ENCODE measurements at regions not wholly inside any gene's neighbourhood (a gene's known extent, or its start where the extent isn't known, plus 50 kb on each side); places are given as distances from the start of the nearest gene placed in this dataset.
"Not testable (repeated sequence)": the region's sequence is repeated elsewhere in the genome, so short reads cannot be mapped to it uniquely, and the experiment has no call there.

DNA sequence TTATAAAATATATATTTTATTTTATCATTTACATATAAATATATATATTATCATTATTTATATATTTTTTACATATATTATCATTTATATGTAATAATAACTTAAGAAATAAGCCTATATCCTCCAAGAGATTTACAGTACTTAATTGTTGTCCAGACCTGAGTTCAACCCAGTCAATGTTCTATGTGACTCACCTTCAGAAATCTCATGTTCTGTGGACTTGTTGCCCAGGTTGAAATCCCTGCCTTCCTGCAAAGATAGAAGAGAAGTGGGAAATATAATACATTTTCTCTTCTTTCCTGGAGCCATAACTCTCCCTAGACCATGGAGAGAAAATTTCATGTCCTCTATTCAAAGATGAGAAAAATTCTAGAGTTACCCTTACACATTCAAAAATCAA lies 247.3 kb downstream of the PARM1 start:
- peak in 1 of 3 experiments; percentile 16 for DNase-seq

DNA sequence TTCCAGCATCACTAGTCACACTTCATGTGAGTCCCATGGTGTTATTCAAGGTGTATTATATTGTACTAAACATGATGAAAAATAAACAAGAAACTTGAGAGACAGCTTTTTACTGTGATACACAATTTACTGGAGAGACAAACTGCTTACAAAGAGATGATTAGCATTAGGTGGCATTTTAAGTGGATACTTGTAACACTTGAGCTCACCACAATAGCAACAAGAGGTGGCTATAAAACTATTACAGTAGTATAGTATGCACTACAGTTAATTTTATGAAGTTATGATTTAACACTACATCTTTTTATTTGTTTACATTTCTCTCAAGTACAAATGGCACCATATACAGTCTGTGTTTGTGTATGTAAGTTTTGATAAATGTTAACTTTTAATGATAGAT lies 246.6 kb downstream of the PARM1 start:
- peak; percentile 10 to 82 (median 67) for DNase-seq

DNA sequence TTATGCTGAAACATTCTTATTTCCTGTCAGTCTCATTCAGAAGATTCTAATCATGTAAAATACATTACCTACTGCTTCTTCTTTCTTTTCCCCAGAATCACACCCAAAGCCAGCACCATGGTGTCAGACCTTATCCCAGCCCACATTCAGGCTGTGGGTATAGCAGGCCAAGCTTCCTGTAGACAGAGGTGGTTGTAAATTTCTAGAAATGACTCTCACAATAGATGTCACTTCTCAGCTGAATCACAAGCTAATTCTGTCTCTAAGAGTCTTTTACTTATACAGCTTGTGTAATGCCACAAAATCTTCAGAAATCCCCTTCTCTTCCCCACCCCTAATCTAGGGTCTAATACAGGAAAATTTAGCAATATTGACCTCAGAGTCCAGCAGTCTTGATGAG lies 239.6 kb downstream of the PARM1 start:
- DNase-seq: no peak

DNA sequence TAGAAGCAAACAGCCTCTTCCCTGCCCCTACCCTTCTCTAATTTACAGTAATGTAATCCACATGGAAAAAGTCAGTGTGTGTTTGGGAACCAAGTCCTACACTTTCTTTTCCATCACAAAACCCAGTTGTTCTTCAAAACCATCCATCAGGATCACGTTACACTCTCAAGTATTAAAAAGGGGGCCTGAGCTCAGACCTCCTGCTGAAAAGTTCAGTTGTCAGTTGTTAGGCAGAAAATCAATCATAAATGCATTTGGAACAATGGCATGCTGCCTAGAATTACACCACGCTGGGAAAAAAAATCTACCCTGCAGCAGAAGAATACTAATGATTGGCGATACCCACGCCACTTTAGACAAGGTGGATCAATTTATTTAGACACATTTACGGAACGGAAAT lies 236.5 kb downstream of the PARM1 start:
- DNase-seq: peak; percentile 53 to 86 (median 85)

DNA sequence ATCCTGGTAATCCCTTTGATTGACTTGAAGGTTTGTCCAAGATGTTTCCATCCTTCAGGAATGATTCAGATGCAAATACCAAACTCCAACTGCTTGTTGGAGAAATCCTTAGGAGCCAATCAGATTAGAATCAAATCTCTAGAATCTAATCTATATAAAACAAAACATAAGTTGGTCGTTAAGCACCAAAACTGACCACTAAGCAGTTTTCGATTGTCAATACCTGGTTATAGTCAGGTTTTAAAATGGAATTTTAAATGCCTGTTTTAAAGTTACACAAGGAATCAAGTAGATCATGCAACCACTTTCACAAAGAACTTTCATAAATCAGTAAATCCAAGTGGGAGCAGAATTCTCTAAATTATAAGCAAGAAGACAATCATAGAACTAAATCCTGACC lies 236.1 kb downstream of the PARM1 start:
- peak in 1 of 3 experiments; percentile 31 for DNase-seq

DNA sequence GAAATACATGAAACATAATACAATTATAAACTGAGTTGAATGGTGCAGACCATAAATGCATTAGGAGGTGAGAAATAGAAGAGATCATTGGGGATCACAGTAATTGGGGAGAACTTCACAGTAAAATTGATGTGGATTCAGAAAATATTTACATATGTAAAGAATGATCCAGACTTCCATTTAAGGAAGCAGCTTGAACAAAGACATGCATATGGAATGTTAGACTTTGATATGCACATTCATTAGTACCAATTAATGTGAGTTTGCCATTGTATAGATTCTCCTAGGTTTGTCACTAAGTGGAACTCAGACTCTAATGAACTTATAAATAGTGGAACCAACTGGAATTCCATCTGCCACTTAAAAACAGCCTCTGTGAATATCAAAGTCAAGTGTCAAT lies 235.6 kb downstream of the PARM1 start:
- DNase-seq: no peak

DNA sequence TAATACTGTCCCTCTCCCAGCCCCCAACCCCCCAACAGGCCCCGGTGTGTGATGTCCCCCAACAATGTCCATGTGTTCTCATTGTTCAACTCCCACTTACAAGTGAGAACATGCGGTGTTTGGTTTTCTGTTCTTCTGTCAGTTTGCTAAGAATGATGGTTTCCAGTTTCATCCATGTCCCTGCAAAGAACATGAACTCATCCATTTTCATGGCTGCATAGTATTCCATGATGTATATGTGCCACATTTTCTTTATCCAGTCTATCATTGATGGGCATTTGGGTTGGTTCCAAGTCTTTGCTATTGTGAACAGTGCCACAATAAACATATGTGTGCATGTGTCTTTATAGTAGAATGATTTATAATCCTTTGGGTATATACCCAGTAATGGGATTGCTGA lies 232.2 kb downstream of the PARM1 start:
- DNase-seq: not testable (repeated sequence)

DNA sequence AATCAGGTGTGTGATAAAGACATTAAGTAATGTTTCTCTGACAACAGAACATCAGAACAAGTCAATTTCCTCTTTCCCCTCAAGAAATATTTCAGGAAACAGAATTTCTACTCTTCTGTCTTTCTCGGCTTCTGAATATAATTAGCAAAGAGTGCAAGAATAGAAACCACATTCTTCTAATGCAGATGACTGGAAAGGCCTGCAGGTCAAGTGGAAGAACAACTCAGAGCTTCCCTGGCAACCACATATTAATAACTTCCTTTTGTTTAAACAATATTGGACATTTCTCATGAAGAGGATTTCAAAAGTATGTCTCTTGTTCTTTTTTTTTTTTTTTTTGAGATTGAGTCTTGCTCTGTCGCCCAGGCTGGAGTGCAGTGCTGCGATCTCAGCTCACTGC lies 225.5 kb downstream of the PARM1 start:
- no peak for DNase-seq

DNA sequence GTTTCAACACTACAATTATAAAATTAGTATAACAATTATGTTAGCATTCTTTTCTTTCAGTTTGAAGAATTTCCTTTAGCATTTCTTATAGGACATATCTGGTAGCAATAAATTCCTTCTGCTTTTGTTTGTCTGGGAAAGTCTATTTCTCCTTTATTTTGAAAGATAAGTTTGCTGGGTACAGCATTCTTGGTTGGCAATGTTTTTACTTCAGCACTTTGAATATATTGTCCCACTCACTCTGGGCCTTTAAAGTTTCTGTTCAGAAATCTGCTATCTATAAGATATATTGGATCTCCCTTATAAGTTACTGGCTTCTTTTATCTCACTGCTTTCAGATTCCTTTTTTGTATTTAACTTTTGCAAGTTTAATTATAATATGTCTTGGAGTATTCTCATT lies 222.1 kb downstream of the PARM1 start:
- DNase-seq: no peak

DNA sequence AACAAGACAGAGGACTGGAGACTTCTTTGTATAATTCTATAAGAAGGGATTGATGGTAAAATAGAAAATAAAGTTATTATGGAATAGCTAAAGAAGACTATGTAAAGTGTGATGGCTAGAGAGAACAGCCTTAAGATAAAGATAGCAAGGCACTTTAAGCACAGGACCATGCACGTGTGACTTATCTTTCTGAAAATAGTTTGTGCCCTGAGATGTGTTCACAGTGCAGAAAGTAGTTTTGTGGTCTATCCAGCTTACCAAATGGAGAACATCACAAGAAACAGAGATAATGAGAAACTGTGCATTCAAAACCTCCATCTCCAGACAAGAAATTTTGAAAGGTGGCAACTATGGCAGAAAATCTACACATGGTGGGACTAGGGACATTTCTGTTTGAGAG lies 213.3 kb downstream of the PARM1 start:
- DNase-seq: no peak

DNA sequence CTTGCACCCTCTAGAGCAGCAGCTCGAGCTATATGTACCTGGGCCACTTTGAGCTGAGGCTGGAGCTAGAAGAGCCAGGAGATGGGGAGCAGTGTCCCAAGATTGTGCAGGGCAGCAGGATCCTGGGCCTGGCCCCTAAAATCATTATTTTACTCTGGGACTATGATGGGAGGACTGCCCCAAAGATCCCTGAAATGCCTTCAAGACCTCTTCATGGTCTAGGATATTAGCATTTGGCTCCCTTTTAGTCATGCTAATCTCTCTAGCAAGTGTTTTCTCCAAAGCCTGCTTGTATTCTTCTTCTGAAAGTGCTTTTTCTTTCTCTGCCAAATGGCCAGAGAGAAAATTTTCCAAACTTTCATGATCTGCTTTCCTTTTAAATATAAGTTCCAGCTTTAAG lies 211.6 kb downstream of the PARM1 start:
- no peak for DNase-seq

DNA sequence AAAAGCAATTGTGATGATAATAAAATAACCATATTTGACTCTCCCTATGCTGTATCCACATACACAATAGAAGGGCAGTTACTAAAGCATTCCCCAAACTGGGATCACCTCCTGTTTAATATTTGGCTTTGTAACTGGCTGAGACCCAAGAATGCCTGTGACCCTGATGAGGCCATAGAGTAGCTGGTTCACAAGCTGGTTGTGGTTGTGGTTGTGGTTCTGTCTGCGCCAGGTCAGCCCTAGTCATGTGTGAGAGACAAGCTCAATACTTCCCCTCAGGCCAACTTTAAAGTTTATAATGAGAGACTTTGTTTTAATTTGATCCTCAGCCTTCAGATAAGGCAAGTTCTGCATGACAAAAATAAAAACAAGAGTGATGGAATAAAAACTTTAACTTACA lies 209.9 kb downstream of the PARM1 start:
- no peak for DNase-seq

DNA sequence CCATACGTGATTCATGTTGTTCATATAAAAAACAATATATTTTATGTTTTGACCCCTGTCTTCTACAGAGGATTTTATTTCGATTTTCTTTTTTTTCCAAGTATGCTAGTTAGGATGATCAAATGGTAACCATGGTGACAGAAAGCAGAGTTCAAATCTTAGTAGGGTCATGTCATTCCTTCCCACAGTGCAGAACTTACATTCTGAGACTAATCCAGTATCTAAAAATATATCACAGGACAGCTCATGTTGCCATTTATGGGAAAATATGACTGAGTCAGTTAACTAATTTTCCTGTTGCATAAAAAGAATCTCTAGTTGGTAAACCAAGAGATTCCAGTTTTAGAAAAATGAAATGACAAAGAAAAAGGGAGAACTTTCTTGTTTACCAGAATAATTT lies 209.5 kb downstream of the PARM1 start:
- no peak for DNase-seq

DNA sequence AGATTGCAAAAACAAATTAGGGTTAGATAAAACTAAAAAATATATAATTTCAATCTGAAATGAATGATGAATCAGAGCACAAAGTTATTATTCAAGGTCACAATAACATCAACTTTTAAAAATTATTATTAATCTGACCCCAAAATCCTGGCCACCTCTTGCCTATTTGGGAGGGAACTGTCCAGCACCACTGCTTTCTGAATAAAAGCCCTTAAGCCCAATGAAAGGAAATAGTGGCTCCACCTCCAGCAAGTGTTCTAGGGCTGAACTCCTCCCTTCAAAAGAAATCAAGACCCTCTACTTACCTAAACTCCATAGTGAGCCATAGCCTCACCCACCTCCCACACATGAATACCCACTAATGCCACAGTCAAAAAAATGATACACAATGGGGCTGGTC lies 208.2 kb downstream of the PARM1 start:
- DNase-seq: no peak

DNA sequence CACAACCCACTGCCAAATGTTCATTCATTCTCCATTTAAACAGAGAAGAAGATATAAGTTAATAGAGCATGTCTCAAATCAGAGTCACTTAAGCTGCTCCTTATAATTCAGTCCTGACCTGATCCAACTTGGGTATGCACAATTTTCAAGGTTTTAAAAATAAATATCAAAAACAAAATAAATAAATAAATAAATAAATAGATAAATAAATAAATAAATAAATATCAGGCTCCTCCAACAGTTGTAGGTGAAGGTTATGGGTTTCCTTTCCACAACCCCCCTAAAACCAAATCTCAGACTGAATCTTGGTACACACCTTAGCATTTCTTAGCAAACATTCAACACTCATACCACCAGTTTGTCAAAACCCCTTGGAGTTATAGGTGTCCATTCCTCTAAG lies 204.4 kb downstream of the PARM1 start:
- no peak for DNase-seq

DNA sequence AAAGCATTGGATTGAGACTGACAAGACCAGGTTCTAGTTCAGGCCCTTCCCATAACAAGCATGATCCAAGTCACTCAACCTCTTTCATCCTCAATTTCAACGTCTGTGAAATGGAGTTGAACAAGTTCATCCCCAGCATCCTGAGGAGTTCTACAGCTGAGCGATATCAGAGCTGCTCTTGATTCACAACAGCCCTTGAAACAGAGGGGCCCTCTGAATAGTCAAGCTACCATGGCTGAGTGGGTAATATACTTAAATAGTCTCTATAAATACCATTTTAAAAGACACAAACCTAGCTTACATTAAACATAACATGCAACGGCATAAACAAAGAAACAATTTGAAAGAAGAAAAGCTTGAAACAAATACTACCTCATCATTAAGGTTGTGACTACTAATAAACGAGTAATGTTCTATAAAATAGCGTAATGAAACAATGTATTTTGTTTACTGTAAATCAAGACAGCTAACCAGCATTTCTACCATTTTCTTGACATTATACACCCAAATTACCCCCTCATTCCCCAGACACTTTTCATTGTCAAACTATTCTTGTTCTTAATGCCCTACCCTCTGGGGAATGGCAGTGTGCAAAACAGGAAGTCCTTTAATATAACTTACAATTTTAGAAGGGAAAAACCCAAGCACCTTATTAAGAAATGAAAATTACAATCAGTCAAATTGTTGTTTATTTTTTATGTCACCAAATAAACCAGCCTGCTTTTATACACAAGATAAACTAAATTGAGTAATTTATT lies 202.3 kb downstream of the PARM1 start:
- peak in 1 of 3 experiments; percentile 36 for DNase-seq

DNA sequence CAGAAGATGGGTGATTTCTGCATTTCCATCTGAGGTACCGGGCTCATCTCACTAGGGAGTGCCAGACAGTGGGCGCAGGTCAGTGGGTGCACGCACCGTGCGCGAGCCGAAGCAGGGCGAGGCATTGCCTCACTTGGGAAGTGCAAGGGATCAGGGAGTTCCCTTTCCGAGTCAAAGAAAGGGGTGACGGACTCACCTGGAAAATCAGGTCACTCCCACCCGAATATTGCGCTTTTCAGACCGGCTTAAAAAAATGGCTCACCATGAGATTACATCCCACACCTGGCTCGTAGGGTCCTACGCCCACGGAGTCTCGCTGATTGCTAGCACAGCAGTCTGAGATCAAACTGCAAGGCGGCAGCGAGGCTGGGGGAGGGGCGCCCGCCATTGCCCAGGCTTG lies 194.0 kb downstream of the PARM1 start:
- DNase-seq: peak; percentile 7 to 56 (median 34)

DNA sequence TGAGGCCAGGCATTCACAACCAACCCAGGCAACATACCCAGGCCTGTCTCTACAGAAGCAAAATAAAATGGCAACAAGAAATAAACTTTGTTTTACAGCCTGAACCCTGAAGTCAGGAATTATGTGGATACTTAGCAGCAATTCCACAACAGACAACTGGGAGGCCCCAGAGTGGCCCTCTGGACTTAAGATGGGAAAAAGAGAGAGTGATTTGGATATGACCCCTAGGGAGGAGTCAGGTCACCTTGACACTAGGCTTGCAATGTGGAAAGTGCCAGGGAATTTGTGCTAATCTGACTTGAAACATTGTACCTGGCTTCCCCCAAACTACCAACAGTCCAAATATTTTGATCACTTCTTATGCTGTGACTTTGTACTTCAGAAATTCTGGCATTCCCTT lies 193.1 kb downstream of the PARM1 start:
- no peak for DNase-seq

DNA sequence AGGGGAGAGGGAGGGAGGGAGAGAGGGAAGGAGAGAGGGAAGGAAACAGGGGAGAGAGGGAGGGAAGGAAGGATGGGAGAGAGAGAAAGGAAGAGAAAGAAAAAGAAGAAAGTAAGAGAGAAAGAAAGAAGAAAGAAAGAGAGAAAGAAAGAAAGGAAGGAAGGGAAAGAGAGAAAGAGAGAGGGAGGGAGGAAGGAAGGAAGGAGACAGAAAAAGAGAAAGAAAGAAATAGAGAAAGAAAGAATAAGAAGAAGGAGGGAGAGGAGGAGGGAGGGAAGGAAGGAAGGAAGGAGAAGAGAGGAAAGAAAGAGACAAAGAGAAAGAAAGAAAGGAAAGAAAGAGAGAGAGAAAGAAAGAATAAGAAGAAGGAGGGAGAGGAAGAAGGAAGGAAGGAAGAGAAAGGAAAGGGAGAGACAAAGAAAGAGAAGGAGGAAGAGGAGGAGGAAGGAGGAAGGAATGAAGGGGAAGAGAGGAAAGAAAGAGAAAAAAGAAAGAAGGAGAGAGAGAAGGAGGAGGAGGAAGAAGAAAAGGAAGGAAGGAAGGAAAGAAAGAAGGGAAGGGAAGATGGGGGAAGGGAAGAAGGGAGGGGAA lies 189.6 kb downstream of the PARM1 start:
- DNase-seq: no peak

DNA sequence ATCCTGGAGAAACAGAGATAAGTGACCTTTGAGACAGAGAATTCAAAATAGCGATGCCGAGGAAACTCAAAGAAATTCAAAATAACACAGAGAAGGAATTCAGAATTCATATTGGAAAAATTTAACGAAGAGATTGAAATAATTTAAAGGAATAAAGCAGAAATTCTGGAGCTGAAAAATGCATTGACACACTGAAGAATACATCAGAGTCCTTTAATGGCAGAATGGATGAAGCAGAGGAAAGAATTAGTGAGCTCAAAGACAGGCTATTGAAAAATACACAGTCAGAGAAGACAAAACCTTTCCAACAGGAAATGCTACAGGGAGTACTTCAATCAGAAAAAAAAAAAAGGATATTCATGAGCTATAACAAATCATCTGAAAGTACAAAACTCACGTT lies 185.8 kb downstream of the PARM1 start:
- DNase-seq: no peak

DNA sequence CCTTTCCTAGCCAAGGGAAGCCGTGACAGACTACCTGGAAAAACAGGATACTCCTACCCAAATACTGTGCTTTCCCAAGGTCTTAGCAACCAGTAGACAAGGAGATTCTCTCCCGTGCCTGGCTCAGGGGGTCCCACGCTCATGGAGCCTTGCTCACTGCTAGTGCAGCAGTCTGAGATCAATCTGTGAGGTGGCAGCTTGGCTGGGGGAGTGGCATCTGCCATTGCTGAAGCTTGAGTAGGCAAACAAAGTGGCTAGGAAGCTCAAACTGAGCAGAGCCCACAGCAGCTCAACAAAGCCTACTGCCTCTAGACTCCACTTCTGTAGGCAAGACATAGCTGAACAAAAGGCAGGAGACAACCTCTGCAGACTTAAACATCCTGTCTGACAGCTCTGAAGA lies 177.1 kb downstream of the PARM1 start:
- DNase-seq: no peak

DNA sequence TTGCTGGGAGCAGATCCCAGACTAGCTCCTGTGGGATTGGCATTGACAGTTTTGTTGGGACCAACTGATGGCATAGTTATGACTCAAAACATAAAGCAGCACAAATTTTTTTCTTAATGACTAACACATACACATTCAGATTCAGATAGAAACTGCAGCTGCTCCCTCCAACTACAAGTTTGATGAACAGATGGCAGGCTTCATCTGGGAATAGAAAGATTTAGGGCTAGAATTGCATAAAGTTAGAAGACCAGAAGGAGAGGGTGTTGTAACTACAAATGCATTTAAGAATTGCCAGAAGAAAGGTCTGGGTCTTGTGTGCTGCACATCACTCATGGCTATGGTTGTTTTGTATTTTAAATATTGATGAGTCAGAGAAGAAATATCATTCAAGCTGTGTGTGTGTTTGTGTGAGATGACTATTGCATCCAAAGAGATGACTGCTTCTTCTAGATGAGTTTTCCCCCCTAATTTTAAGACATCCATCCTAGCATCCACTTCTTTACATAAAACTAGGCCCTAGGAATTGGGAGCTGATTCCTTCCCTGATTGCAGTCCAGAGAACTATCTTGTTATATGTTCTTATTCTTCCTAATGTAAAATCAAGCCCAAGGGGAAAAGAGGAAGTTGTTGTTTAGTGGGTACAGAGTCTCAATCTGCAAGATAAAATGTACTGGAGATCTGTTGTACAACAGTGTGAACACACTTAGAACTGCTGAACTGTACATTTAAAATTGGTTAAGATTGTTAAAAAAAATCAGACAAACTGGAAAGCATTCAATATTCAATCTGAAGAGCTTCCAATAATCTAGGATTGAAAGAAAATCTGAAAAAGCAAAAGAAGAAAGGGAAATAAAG lies 175.1 kb downstream of the PARM1 start:
- DNase-seq: no peak

DNA sequence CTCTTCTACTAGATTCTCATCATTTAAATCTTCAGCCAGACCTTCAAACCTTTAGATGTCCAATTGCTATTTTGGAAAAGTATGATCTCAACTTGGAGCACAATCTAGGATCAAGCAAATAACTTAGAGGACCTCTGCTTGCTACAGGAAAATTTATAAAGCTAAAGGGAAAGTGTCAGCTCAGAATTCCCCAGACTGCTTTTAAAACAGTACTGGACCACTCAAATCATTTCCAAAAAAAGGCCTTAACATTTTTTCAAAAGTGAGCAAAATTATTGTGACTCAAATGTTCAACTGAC lies 169.8 kb downstream of the PARM1 start:
- no peak for DNase-seq
